ENCODE measurements at regions not wholly inside any gene's neighbourhood (a gene's known extent, or its start where the extent isn't known, plus 50 kb on each side); places are given as distances from the start of the nearest gene placed in this dataset.

DNA sequence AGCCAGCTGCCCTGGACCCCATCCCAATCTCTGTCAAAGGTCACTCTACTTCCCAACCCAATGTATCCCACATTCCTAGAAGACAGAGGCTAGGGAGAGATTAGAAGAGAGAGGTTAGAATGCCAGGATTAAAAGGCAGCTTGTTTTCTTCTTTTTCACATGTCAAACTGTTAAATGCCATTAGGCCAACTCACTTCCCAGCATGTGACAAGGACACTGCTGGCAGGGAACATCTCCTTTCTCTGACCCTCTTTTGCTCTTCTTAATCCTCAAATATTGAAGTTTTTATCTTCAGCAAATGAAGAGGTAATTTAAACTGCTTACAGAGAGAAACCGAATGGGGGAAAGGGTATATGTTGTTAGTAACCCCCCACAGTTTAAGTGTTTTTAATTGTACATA lies 89.1 kb downstream of the BBS10 start:
- 0% methylated on average over 1 of the region's 1 CpG for WGBS (ENCODE audit: low lambda C conversion rate)
- Histone ChIP-seq H3K27me3 (ENCODE audit: control insufficient read depth in 1 of 2, insufficient read depth in 2 of 2, low read length in 2 of 2) (no peaks in the 10 kb centered on the region; a peak in 1 of 5 replicates), H3K79me2 (ENCODE audit: insufficient read depth, low read length) (no peaks in the 10 kb centered on the region), H3K4me1 (ENCODE audit: insufficient read depth, low read length) (no peaks in the 10 kb centered on the region), H4K20me1 (ENCODE audit: insufficient read depth, low read length) (no peaks in the 10 kb centered on the region), H3K4me3 (replicated peaks in 1 of 3; ENCODE audit: insufficient read depth in 1 of 3, low read depth in 2 of 3, low read length in 3 of 3) (no peak overlapping the region), H3K27ac (ENCODE audit: extremely low read length, insufficient read depth, low read length) (no peak overlapping the region), H3K4me2 (ENCODE audit: low read depth, low read length) (no peak overlapping the region), H3K9me3 (ENCODE audit: low read length) (no peaks in the 10 kb centered on the region), H3K36me3 (replicated peaks in 1 of 2; ENCODE audit: control insufficient read depth in 1 of 2, insufficient read depth in 2 of 2, low read length in 2 of 2) (no peaks in the 10 kb centered on the region), H3K9ac (ENCODE audit: insufficient read depth, low read depth, low read length) (no peak overlapping the region), H2AFZ (ENCODE audit: low read length) (no peak overlapping the region)
- ChIA-PET CTCF (ENCODE audit: low intra/inter-chr PET ratio, low total read pairs) (no interaction called here), POLR2A (no interaction called here)
- in situ Hi-C loops (cut with HindIII; ENCODE audit: extremely low pct_ligation_motif_present, low pct_unique_long_range_greater_than_20kb), result no loop called here
- ATAC-seq (no peak), DNase-seq (ENCODE audit: low spot score) (no peak), FAIRE-seq (no peak)
- intact Hi-C loops (cut with micrococcal nuclease; ENCODE audit: unreplicated experiment), result no loop called here
- BruUV-seq (replicated peaks), result no TSS peak
- TF ChIP-seq RELA (CRISPR knock-in tag; IDR thresholded peaks at IDR 0.05), result no peak
- TF ChIP-seq SALL1 (CRISPR knock-in tag; IDR thresholded peaks at IDR 0.05), result no peak
- TF ChIP-seq, protein P1, sequence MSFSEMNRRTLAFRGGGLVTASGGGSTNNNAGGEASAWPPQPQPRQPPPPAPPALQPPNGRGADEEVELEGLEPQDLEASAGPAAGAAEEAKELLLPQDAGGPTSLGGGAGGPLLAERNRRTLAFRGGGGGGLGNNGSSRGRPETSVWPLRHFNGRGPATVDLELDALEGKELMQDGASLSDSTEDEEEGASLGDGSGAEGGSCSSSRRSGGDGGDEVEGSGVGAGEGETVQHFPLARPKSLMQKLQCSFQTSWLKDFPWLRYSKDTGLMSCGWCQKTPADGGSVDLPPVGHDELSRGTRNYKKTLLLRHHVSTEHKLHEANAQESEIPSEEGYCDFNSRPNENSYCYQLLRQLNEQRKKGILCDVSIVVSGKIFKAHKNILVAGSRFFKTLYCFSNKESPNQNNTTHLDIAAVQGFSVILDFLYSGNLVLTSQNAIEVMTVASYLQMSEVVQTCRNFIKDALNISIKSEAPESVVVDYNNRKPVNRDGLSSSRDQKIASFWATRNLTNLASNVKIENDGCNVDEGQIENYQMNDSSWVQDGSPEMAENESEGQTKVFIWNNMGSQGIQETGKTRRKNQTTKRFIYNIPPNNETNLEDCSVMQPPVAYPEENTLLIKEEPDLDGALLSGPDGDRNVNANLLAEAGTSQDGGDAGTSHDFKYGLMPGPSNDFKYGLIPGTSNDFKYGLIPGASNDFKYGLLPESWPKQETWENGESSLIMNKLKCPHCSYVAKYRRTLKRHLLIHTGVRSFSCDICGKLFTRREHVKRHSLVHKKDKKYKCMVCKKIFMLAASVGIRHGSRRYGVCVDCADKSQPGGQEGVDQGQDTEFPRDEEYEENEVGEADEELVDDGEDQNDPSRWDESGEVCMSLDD (CRISPR knock-in tag; IDR thresholded peaks at IDR 0.05; ENCODE audit: borderline replicate concordance), result no peak
- no peak for TF ChIP-seq SPEN (CRISPR knock-in tag; IDR thresholded peaks at IDR 0.05; ENCODE audit: low read depth)
- TF ChIP-seq, protein P2, sequence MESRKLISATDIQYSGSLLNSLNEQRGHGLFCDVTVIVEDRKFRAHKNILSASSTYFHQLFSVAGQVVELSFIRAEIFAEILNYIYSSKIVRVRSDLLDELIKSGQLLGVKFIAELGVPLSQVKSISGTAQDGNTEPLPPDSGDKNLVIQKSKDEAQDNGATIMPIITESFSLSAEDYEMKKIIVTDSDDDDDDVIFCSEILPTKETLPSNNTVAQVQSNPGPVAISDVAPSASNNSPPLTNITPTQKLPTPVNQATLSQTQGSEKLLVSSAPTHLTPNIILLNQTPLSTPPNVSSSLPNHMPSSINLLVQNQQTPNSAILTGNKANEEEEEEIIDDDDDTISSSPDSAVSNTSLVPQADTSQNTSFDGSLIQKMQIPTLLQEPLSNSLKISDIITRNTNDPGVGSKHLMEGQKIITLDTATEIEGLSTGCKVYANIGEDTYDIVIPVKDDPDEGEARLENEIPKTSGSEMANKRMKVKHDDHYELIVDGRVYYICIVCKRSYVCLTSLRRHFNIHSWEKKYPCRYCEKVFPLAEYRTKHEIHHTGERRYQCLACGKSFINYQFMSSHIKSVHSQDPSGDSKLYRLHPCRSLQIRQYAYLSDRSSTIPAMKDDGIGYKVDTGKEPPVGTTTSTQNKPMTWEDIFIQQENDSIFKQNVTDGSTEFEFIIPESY (CRISPR knock-in tag; IDR thresholded peaks at IDR 0.05), result no peak
- no peak for TF ChIP-seq ZFP36 (IDR thresholded peaks at IDR 0.05; ENCODE audit: borderline replicate concordance, low read depth, low read length, partially characterized antibody)
- no peak for TF ChIP-seq ZNF678 (CRISPR knock-in tag; IDR thresholded peaks at IDR 0.05)
- no peak for TF ChIP-seq SP1 (IDR thresholded peaks at IDR 0.05)
- no peak for TF ChIP-seq SP1 (CRISPR knock-in tag; IDR thresholded peaks at IDR 0.05)
- TF ChIP-seq, protein P3, sequence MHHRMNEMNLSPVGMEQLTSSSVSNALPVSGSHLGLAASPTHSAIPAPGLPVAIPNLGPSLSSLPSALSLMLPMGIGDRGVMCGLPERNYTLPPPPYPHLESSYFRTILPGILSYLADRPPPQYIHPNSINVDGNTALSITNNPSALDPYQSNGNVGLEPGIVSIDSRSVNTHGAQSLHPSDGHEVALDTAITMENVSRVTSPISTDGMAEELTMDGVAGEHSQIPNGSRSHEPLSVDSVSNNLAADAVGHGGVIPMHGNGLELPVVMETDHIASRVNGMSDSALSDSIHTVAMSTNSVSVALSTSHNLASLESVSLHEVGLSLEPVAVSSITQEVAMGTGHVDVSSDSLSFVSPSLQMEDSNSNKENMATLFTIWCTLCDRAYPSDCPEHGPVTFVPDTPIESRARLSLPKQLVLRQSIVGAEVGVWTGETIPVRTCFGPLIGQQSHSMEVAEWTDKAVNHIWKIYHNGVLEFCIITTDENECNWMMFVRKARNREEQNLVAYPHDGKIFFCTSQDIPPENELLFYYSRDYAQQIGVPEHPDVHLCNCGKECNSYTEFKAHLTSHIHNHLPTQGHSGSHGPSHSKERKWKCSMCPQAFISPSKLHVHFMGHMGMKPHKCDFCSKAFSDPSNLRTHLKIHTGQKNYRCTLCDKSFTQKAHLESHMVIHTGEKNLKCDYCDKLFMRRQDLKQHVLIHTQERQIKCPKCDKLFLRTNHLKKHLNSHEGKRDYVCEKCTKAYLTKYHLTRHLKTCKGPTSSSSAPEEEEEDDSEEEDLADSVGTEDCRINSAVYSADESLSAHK (CRISPR knock-in tag; IDR thresholded peaks at IDR 0.05; ENCODE audit: borderline replicate concordance), result no peak
- no peak for TF ChIP-seq SMAD3 (CRISPR knock-in tag; IDR thresholded peaks at IDR 0.05)
- no peak for TF ChIP-seq ZNF230 (CRISPR knock-in tag; IDR thresholded peaks at IDR 0.05)
- TF ChIP-seq, protein P4, sequence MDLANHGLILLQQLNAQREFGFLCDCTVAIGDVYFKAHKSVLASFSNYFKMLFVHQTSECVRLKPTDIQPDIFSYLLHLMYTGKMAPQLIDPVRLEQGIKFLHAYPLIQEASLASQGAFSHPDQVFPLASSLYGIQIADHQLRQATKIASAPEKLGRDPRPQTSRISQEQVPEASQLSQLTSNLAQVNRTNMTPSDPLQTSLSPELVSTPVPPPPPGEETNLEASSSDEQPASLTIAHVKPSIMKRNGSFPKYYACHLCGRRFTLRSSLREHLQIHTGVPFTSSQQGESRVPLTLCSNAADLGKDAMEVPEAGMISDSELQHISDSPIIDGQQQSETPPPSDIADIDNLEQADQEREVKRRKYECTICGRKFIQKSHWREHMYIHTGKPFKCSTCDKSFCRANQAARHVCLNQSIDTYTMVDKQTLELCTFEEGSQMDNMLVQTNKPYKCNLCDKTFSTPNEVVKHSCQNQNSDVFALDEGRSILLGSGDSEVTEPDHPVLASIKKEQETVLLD (CRISPR knock-in tag; IDR thresholded peaks at IDR 0.05; ENCODE audit: low read depth), result no peak
- no peak for TF ChIP-seq NPAS2 (CRISPR knock-in tag; IDR thresholded peaks at IDR 0.05; ENCODE audit: borderline replicate concordance)
- TF ChIP-seq ZNF337 (CRISPR knock-in tag; IDR thresholded peaks at IDR 0.05; ENCODE audit: borderline replicate concordance, low read depth), result no peak
- TF ChIP-seq ZNF143 (CRISPR knock-in tag; IDR thresholded peaks at IDR 0.05), result no peak
- TF ChIP-seq, protein P5, sequence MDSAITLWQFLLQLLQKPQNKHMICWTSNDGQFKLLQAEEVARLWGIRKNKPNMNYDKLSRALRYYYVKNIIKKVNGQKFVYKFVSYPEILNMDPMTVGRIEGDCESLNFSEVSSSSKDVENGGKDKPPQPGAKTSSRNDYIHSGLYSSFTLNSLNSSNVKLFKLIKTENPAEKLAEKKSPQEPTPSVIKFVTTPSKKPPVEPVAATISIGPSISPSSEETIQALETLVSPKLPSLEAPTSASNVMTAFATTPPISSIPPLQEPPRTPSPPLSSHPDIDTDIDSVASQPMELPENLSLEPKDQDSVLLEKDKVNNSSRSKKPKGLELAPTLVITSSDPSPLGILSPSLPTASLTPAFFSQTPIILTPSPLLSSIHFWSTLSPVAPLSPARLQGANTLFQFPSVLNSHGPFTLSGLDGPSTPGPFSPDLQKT (CRISPR knock-in tag; IDR thresholded peaks at IDR 0.05; ENCODE audit: borderline replicate concordance), result no peak
